Erythroblast (primary cell): ENCODE measurements at regions not wholly inside any gene's neighbourhood (a gene's known extent, or its start where the extent isn't known, plus 50 kb on each side); places are given as distances from the start of the nearest gene placed in this dataset.

Experiments
- DNase-seq, 2 experiments: peaks; one replicate each; lab custom pipeline; 2025; lab: John Stamatoyannopoulos, UW
- GATA1 ChIP-seq: IDR thresholded peaks from 2 replicates; pipeline ENCODE4 v1.6.1; 2011; ENCODE audit warnings: low read depth, mild to moderate bottlenecking, control low read depth, low read length, moderate library complexity
- POLR2A ChIP-seq: IDR thresholded peaks from 2 replicates; pipeline ENCODE4 v1.6.1; 2011; ENCODE audit warnings: mild to moderate bottlenecking, low read length

GRCh38 chr2:193332941-193333340 is 1138.2 kb upstream of the TMEFF2 start:
- TF ChIP-seq GATA1 = no peak
- TF ChIP-seq POLR2A = no peak
- no peak for DNase-seq

- no peak for DNase-seq
- TF ChIP-seq GATA1 (no peak), POLR2A (no peak)
Measured at GRCh38 chr2:193331676-193332075, 1136.9 kb upstream of the TMEFF2 start.

- no peak for DNase-seq
- TF ChIP-seq GATA1 (no peak), POLR2A (no peak)
Measured at GRCh38 chr2:193326296-193326695, 1131.6 kb upstream of the TMEFF2 start.

- no peak for TF ChIP-seq POLR2A
- no peak for TF ChIP-seq GATA1
- no peak for DNase-seq
Measured at GRCh38 chr2:193315428-193316091, 1120.8 kb upstream of the TMEFF2 start.

- TF ChIP-seq POLR2A (no peak), GATA1 (no peak)
- no peak for DNase-seq
Measured at GRCh38 chr2:193303464-193303863, 1108.7 kb upstream of the TMEFF2 start.

GRCh38 chr2:193294371-193294770 is 1099.6 kb upstream of the TMEFF2 start:
- DNase-seq = no peak
- no peak for TF ChIP-seq GATA1
- TF ChIP-seq POLR2A = no peak

GRCh38 chr2:193279361-193279760 is 1084.6 kb upstream of the TMEFF2 start:
- no peak for TF ChIP-seq POLR2A
- DNase-seq = no peak

GRCh38 chr2:193276988-193277387 is 1082.3 kb upstream of the TMEFF2 start:
- DNase-seq = no peak
- no peak for TF ChIP-seq GATA1
- TF ChIP-seq POLR2A = no peak

GRCh38 chr2:193276560-193276959 is 1081.8 kb upstream of the TMEFF2 start:
- no peak for DNase-seq
- TF ChIP-seq GATA1 (no peak), POLR2A (no peak)

GRCh38 chr2:193276069-193276468 is 1081.3 kb upstream of the TMEFF2 start:
- no peak for DNase-seq

GRCh38 chr2:193272011-193272410 is 1077.3 kb upstream of the TMEFF2 start:
- TF ChIP-seq POLR2A (no peak), GATA1 (no peak)
- DNase-seq = no peak

More at GRCh38 chr2:193276069-193276468, 1081.3 kb upstream of the TMEFF2 start:
- TF ChIP-seq GATA1 (no peak), POLR2A (no peak)

GRCh38 chr2:193270816-193271215 is 1076.1 kb upstream of the TMEFF2 start:
- TF ChIP-seq GATA1 = no peak
- no peak for TF ChIP-seq POLR2A
- no peak for DNase-seq

- TF ChIP-seq POLR2A (no peak), GATA1 (no peak)
Measured at GRCh38 chr2:193267496-193268002, 1072.8 kb upstream of the TMEFF2 start.

GRCh38 chr2:193253014-193253530 is 1058.3 kb upstream of the TMEFF2 start:
- no peak for DNase-seq
- TF ChIP-seq GATA1 (no peak), POLR2A (no peak)

More at GRCh38 chr2:193267496-193268002, 1072.8 kb upstream of the TMEFF2 start:
- DNase-seq = no peak

GRCh38 chr2:193251909-193252308 is 1057.2 kb upstream of the TMEFF2 start:
- DNase-seq = no peak

More at GRCh38 chr2:193251909-193252308, 1057.2 kb upstream of the TMEFF2 start:
- TF ChIP-seq POLR2A (no peak), GATA1 (no peak)
